GM12878 (cell line): ENCODE measurements at regions not wholly inside any gene's neighbourhood (a gene's known extent, or its start where the extent isn't known, plus 50 kb on each side); places are given as distances from the start of the nearest gene placed in this dataset.

Source experiments
- CEBPB ChIP-seq, 2 experiments: fragments of 150-350 bp in 1 of 2; IDR thresholded peaks; 2 replicates each; pipeline ENCODE4 v1.6.1; 2012 to 2014; ENCODE audit warnings: low read depth in 2 of 2, low read length in 2 of 2, borderline replicate concordance in 1 of 2, inconsistent platforms in 1 of 2
- CUX1 ChIP-seq: IDR thresholded peaks from 2 replicates; pipeline ENCODE4 v1.6.1; 2012; ENCODE audit warnings: improper control_type of control experiment, low read depth, low read length; ENCODE audit not compliant: insufficient replicate concordance
- E2F8 ChIP-seq: fragments of 450-650 bp; IDR thresholded peaks from 2 replicates; pipeline ENCODE4 v1.6.1; 2018; ENCODE audit warnings: mild to moderate bottlenecking, low read depth, moderate library complexity; ENCODE audit not compliant: partially characterized antibody
- EGR1 ChIP-seq, 2 experiments: IDR thresholded peaks; 1 replicate in 1 of 2; 2 replicates in 1 of 2; pipeline ENCODE4 v1.6.1; 2011 to 2012; ENCODE audit warnings: low read depth in 2 of 2, low read length in 2 of 2, borderline replicate concordance in 1 of 2, mild to moderate bottlenecking in 1 of 2, moderate library complexity in 1 of 2
- HDGF ChIP-seq: fragments of 450-650 bp; IDR thresholded peaks from 2 replicates; pipeline ENCODE4 v1.6.1; 2016; ENCODE audit warnings: antibody characterized with exemption
- IRF3 ChIP-seq: fragments of 450-650 bp; IDR thresholded peaks from 2 replicates; pipeline ENCODE4 v1.6.1; 2014; ENCODE audit warnings: mild to moderate bottlenecking
- NFYA ChIP-seq: IDR thresholded peaks from 2 replicates; pipeline ENCODE4 v1.6.1; 2011; ENCODE audit warnings: low read depth, mild to moderate bottlenecking, low read length, improper control_type of control experiment, borderline replicate concordance
- POLR2A ChIP-seq: IDR thresholded peaks from 2 replicates; pipeline ENCODE4 v1.6.1; 2011; ENCODE audit warnings: low read depth, mild to moderate bottlenecking, low read length
- SIX5 ChIP-seq: IDR thresholded peaks from 2 replicates; pipeline ENCODE4 v1.6.1; 2011; ENCODE audit warnings: mild to moderate bottlenecking, low read depth, low read length, moderate library complexity; ENCODE audit not compliant: severe bottlenecking
- USF2 ChIP-seq: IDR thresholded peaks from 2 replicates; pipeline ENCODE4 v1.6.1; 2011; ENCODE audit warnings: low read depth, low read length, improper control_type of control experiment, borderline replicate concordance
- TF ChIP-seq, protein P1 (sequence below): fragments of 450-650 bp; IDR thresholded peaks from 2 replicates; pipeline ENCODE4 v1.6.1; 2017; ENCODE audit warnings: low read depth, mild to moderate bottlenecking, moderate library complexity

- TF ChIP-seq CUX1 = no peak
- no peak for TF ChIP-seq EGR1 (IDR thresholded peaks at IDR 0.05; ENCODE audit: borderline replicate concordance in 1 of 2, low read depth in 2 of 2, low read length in 2 of 2)
- TF ChIP-seq IRF3 = no peak
- no peak for TF ChIP-seq POLR2A
- TF ChIP-seq SIX5 = no peak
- TF ChIP-seq CEBPB (IDR thresholded peaks at IDR 0.05; ENCODE audit: borderline replicate concordance in 1 of 2, low read depth in 2 of 2, low read length in 2 of 2) = no peak
- TF ChIP-seq NFYA = no peak
- TF ChIP-seq E2F8 = no peak
- no peak for TF ChIP-seq HDGF
- TF ChIP-seq USF2 = no peak
- TF ChIP-seq, protein P1, sequence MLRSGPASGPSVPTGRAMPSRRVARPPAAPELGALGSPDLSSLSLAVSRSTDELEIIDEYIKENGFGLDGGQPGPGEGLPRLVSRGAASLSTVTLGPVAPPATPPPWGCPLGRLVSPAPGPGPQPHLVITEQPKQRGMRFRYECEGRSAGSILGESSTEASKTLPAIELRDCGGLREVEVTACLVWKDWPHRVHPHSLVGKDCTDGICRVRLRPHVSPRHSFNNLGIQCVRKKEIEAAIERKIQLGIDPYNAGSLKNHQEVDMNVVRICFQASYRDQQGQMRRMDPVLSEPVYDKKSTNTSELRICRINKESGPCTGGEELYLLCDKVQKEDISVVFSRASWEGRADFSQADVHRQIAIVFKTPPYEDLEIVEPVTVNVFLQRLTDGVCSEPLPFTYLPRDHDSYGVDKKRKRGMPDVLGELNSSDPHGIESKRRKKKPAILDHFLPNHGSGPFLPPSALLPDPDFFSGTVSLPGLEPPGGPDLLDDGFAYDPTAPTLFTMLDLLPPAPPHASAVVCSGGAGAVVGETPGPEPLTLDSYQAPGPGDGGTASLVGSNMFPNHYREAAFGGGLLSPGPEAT = no peak
Observed at GRCh38 chr2:18749912-18750526, 160.7 kb upstream of the NT5C1B start (continued).
